Stimulated activated naive CD4-positive, alpha-beta T cell treated with Interleukin-2 at 50 U/mL for 16 hours (primary cell): ENCODE measurements at regions not wholly inside any gene's neighbourhood (a gene's known extent, or its start where the extent isn't known, plus 50 kb on each side); places are given as distances from the start of the nearest gene placed in this dataset.

Experiments
- DNase-seq: peaks from one replicate; lab custom pipeline; 2025; lab: John Stamatoyannopoulos, UW

GRCh38 chr3:99439892-99440291 is 198.5 kb upstream of the COL8A1 start:
- no peak for DNase-seq

GRCh38 chr3:99434190-99434589 is 204.2 kb upstream of the COL8A1 start:
- no peak for DNase-seq

GRCh38 chr3:99430348-99431134 is 207.9 kb upstream of the COL8A1 start:
- DNase-seq: no peak

- no peak for DNase-seq
These were observed 208.9 kb upstream of the COL8A1 start for GRCh38 chr3:99429502-99429901.

GRCh38 chr3:99425930-99426329 is 212.5 kb upstream of the COL8A1 start:
- DNase-seq: no peak

- no peak for DNase-seq
These were observed 219.3 kb upstream of the COL8A1 start for GRCh38 chr3:99419116-99419515.

GRCh38 chr3:99418709-99419108 is 219.7 kb upstream of the COL8A1 start:
- DNase-seq: no peak

- no peak for DNase-seq
These were observed 220.2 kb upstream of the COL8A1 start for GRCh38 chr3:99418209-99418635.

GRCh38 chr3:99413504-99413903 is 224.9 kb upstream of the COL8A1 start:
- no peak for DNase-seq

GRCh38 chr3:99410789-99411311 is 227.5 kb upstream of the COL8A1 start:
- DNase-seq: no peak

- DNase-seq: no peak
These were observed 228.4 kb upstream of the COL8A1 start for GRCh38 chr3:99409961-99410360.

- no peak for DNase-seq
These were observed 231.1 kb upstream of the COL8A1 start for GRCh38 chr3:99407257-99407656.

GRCh38 chr3:99402755-99403154 is 235.6 kb upstream of the COL8A1 start:
- DNase-seq: no peak

- DNase-seq: no peak
These were observed 238.0 kb upstream of the COL8A1 start for GRCh38 chr3:99400352-99400751.

- no peak for DNase-seq
These were observed 241.6 kb upstream of the COL8A1 start for GRCh38 chr3:99396651-99397275.

GRCh38 chr3:99394831-99395778 is 243.3 kb upstream of the COL8A1 start:
- no peak for DNase-seq

GRCh38 chr3:99393961-99394360 is 244.4 kb upstream of the COL8A1 start:
- DNase-seq: no peak

GRCh38 chr3:99388780-99389179 is 249.6 kb upstream of the COL8A1 start:
- no peak for DNase-seq

- DNase-seq: no peak
These were observed 253.8 kb upstream of the COL8A1 start for GRCh38 chr3:99384596-99384995.

GRCh38 chr3:99376926-99377325 is 261.5 kb upstream of the COL8A1 start:
- no peak for DNase-seq

GRCh38 chr3:99373846-99374210 is 264.6 kb upstream of the COL8A1 start:
- no peak for DNase-seq

GRCh38 chr3:99373088-99373845 is 265.1 kb upstream of the COL8A1 start:
- no peak for DNase-seq
